B cell (primary cell): ENCODE measurements at regions not wholly inside any gene's neighbourhood (a gene's known extent, or its start where the extent isn't known, plus 50 kb on each side); places are given as distances from the start of the nearest gene placed in this dataset.

Experiments used
- EZH2 ChIP-seq: IDR thresholded peaks from 2 replicates; pipeline ENCODE4 v1.6.1; 2012; ENCODE audit warnings: borderline replicate concordance, low read depth, mild to moderate bottlenecking, moderate library complexity, low read length; ENCODE audit not compliant: insufficient read depth, poor library complexity, severe bottlenecking
- TF ChIP-seq, protein P1 (sequence below): fragments of 200-600 bp; IDR thresholded peaks from one replicate; pipeline ENCODE4 v1.8.0; 2022; ENCODE audit warnings: antibody characterized with exemption, mild to moderate bottlenecking

DNA sequence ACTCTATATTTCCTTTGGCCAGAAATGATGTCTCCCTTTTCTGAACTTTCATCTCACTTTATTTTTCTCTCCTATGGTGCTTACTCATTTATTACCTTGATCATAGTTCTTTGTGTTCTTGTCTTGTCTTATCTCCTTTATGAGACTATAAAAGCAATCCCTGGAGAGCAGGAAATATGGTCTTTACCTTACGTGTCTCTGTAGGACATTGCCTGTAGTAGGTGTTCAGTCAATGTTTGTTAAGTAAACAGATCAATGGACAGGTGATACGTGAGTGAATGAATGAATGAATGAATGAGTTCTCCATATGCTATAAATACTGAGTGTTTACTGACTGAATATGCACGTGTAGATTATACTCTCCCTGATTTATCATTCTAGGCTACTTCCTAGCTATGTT, 193.7 kb upstream of the HMGA2 start:
- no peak for TF ChIP-seq EZH2
- TF ChIP-seq, protein P1, sequence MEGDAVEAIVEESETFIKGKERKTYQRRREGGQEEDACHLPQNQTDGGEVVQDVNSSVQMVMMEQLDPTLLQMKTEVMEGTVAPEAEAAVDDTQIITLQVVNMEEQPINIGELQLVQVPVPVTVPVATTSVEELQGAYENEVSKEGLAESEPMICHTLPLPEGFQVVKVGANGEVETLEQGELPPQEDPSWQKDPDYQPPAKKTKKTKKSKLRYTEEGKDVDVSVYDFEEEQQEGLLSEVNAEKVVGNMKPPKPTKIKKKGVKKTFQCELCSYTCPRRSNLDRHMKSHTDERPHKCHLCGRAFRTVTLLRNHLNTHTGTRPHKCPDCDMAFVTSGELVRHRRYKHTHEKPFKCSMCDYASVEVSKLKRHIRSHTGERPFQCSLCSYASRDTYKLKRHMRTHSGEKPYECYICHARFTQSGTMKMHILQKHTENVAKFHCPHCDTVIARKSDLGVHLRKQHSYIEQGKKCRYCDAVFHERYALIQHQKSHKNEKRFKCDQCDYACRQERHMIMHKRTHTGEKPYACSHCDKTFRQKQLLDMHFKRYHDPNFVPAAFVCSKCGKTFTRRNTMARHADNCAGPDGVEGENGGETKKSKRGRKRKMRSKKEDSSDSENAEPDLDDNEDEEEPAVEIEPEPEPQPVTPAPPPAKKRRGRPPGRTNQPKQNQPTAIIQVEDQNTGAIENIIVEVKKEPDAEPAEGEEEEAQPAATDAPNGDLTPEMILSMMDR, result no peak
